NT2/D1 (cell line): ENCODE measurements at regions not wholly inside any gene's neighbourhood (a gene's known extent, or its start where the extent isn't known, plus 50 kb on each side); places are given as distances from the start of the nearest gene placed in this dataset.
"Not testable (repeated sequence)": the region's sequence is repeated elsewhere in the genome, so short reads cannot be mapped to it uniquely, and the experiment has no call there.

ENCODE experiments used
- DNase-seq: peaks from one replicate; pipeline ENCODE4 v3.0.0-alpha.2; 2011; ENCODE audit warnings: low read depth, low spot score
- H3K27me3 ChIP-seq: 2 replicates; pipeline ENCODE4 v1.6.0; 2011; ENCODE audit warnings: mild to moderate bottlenecking; ENCODE audit not compliant: insufficient read length, insufficient read depth
- H3K36me3 ChIP-seq: 2 replicates; pipeline ENCODE4 v1.6.1; 2011; ENCODE audit warnings: mild to moderate bottlenecking, low read length, mixed read lengths; ENCODE audit not compliant: insufficient read depth, insufficient read length
- H3K4me1 ChIP-seq: 2 replicates; pipeline ENCODE4 v1.5.1; 2011; ENCODE audit not compliant: insufficient read depth, insufficient read length
- H3K4me3 ChIP-seq: 2 replicates; pipeline ENCODE4 v1.5.1; 2011; ENCODE audit warnings: low read depth; ENCODE audit not compliant: insufficient read length
- H3K9ac ChIP-seq: 2 replicates; pipeline ENCODE4 v1.6.0; 2011; ENCODE audit warnings: low read depth; ENCODE audit not compliant: insufficient read length
- H3K9me3 ChIP-seq: 2 replicates; pipeline ENCODE4 v1.5.1; 2011; ENCODE audit warnings: mild to moderate bottlenecking, low read length; ENCODE audit not compliant: insufficient read depth

GRCh38 chr7:55705728-55706450 lies 133.6 kb upstream of the VOPP1 start:
- not testable (repeated sequence) for H3K27me3 ChIP-seq, H3K9me3 ChIP-seq, H3K4me1 ChIP-seq, H3K36me3 ChIP-seq, H3K4me3 ChIP-seq, DNase-seq, H3K9ac ChIP-seq

DNA sequence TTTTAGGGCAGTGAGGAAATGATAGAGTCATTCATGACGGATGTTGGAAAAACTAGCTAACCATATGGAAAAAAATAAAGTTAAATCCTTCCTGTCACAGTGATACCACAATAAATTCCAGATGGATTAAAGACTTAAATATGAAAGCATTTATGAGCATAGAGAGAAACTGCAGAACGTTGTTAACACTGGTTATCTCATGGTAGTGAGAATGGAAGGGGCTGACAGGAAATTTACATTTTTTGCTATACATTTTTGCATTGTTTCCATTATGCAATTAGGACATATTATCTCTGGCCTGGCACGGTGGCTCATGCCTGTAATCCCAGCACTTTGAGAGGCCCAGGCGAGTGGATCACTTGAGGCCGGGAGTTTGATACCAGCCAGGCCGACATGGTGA lies 130.5 kb upstream of the VOPP1 start:
- not testable (repeated sequence) for H3K9me3 ChIP-seq, H3K27me3 ChIP-seq, H3K4me1 ChIP-seq, H3K9ac ChIP-seq, H3K4me3 ChIP-seq, DNase-seq, H3K36me3 ChIP-seq

DNA sequence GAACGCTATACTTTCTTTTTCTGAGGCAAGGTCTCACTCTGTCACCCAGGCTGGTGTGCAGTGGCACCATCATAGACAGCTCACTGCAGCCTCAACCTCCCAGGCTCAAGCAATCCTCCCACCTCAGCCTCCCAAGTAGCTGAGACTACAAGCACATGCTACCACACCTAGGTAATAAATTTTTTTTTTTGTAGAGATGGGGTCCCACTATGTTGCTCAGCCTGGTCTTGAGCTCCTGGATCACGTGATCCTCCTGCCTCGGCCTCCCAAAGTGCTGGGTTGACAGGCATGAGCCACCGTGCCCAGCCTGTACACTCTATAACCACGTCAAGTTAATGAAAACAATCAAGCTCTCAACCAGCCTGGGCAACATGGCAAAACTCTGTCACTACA lies 127.1 kb upstream of the VOPP1 start:
- not testable (repeated sequence) for H3K4me1 ChIP-seq, DNase-seq, H3K27me3 ChIP-seq, H3K9ac ChIP-seq, H3K4me3 ChIP-seq, H3K36me3 ChIP-seq, H3K9me3 ChIP-seq

DNA sequence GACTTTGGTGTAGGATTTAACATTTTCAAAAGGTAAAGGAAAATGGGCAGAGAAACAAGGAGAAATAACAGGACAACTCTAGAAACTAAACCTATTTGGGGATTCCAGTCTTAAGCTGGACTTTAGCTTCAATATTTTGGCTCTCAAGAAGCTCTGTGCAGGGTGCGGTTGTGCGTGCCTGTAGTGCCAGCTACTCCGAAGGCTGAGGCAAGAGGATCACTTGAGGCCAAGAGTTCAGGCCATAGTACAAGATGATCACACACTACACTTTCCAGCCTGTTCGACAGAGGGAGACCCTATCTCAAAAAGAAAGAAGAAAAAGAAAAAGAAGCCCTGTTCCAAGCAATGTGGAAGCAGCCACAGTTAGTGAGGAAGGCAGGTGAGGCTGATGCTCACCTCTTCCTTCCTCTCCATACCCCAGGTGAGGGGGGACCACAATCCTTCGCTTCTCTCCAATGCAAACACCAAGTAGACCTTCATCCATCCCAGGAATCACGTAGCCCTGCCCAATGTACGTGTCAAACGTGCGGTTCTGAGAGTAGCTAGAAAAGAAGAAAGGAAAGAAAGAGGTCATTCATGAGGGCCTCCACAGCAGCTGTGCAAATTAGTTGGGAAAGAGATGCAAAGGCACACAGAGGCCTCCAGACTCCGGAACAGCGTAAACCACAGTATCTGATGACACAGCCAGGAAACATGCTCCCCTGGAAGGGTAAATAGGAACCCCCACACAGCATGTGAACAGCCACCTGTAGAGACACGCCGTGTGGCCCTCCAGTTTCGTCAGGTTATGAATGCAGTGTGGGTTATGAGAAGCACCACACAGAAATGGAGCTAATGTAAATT lies 126.5 kb upstream of the VOPP1 start:
- H3K4me1 ChIP-seq, H3K27me3 ChIP-seq, H3K9ac ChIP-seq, H3K4me3 ChIP-seq, H3K36me3 ChIP-seq, H3K9me3 ChIP-seq, DNase-seq: not testable (repeated sequence)

GRCh38 chr7:55695893-55696701 lies 123.8 kb upstream of the VOPP1 start:
- DNase-seq, H3K9ac ChIP-seq, H3K36me3 ChIP-seq, H3K4me3 ChIP-seq, H3K27me3 ChIP-seq, H3K9me3 ChIP-seq, H3K4me1 ChIP-seq: not testable (repeated sequence)

- not testable (repeated sequence) for H3K9ac ChIP-seq, H3K4me3 ChIP-seq, DNase-seq, H3K27me3 ChIP-seq, H3K4me1 ChIP-seq, H3K36me3 ChIP-seq, H3K9me3 ChIP-seq
These were observed 122.2 kb upstream of the VOPP1 start for GRCh38 chr7:55694484-55694883.

- H3K4me1 ChIP-seq, H3K36me3 ChIP-seq, DNase-seq, H3K9me3 ChIP-seq, H3K9ac ChIP-seq, H3K4me3 ChIP-seq, H3K27me3 ChIP-seq: not testable (repeated sequence)
These were observed 116.7 kb upstream of the VOPP1 start for GRCh38 chr7:55688684-55689681.

GRCh38 chr7:55688261-55688660 lies 116.0 kb upstream of the VOPP1 start:
- H3K9ac ChIP-seq, H3K4me3 ChIP-seq: not testable (repeated sequence)

DNA sequence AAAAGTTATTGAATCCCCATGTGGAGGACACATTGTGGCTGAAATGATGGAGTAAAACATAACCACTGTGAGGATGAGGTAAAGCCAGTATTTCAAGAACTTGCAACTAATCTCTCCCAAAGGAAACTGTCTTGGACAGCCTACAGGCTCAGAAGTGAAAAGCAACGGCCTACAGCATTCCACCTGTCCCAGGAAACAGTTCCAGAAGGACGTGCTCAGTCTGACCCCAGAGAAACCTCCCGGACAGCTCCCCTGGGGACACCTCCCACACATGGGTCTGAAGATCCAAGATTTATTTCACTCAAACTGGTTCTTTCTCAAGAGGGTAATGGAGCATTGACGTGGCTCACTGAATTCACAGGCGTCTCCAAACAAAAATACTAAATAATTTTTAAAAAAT lies 115.0 kb upstream of the VOPP1 start:
- H3K9me3 ChIP-seq, H3K36me3 ChIP-seq, H3K4me1 ChIP-seq, H3K4me3 ChIP-seq, H3K27me3 ChIP-seq, DNase-seq, H3K9ac ChIP-seq: not testable (repeated sequence)

More at GRCh38 chr7:55688261-55688660, 116.0 kb upstream of the VOPP1 start:
- H3K36me3 ChIP-seq, H3K27me3 ChIP-seq, H3K4me1 ChIP-seq, DNase-seq, H3K9me3 ChIP-seq: not testable (repeated sequence)

GRCh38 chr7:55686771-55687170 lies 114.5 kb upstream of the VOPP1 start:
- not testable (repeated sequence) for DNase-seq, H3K4me1 ChIP-seq, H3K9me3 ChIP-seq, H3K27me3 ChIP-seq, H3K36me3 ChIP-seq, H3K4me3 ChIP-seq, H3K9ac ChIP-seq

DNA sequence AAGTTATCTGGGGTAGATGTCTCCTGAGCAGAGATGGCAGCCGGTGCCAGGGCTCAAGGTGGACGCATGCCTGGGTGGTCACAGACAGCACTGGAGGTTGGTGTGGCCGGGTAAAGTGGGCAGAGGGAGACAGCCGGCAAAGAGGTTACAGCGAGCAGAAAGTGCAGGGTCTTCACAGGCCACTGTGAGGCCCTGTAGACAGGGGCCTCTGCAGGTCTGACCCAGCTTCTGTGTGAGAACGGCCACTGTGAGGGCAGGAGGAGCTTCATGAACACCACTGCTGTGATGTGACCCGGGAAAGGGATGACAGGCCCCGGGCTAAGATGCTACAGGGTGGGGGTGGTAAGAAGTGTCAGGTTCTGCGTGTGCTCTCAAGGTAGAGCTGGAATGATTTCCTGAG lies 111.2 kb upstream of the VOPP1 start:
- not testable (repeated sequence) for DNase-seq, H3K9ac ChIP-seq, H3K36me3 ChIP-seq, H3K27me3 ChIP-seq, H3K4me3 ChIP-seq, H3K9me3 ChIP-seq, H3K4me1 ChIP-seq
